BE2C (cell line): ENCODE measurements at regions not wholly inside any gene's neighbourhood (a gene's known extent, or its start where the extent isn't known, plus 50 kb on each side); places are given as distances from the start of the nearest gene placed in this dataset.

ENCODE experiments used
- DNase-seq: peaks from one replicate; pipeline ENCODE4 v3.0.0-alpha.2; 2020
- H3K27me3 ChIP-seq: fragments of 250-450 bp; sonication (Bioruptor Pico); 2 replicates; pipeline ENCODE4 v1.5.1; 2020; ENCODE audit warnings: mild to moderate bottlenecking
- H3K36me3 ChIP-seq: fragments of 250-450 bp; sonication (Bioruptor Pico); 2 replicates; pipeline ENCODE4 v1.5.1; 2020; ENCODE audit warnings: mild to moderate bottlenecking
- H3K4me1 ChIP-seq: fragments of 250-450 bp; sonication (Bioruptor Pico); 2 replicates; pipeline ENCODE4 v1.5.1; 2020
- H3K4me3 ChIP-seq: 2 replicates; pipeline ENCODE4 v1.5.1; 2011; ENCODE audit warnings: low read depth, low read length
- H3K9me3 ChIP-seq: fragments of 250-450 bp; sonication (Bioruptor Pico); 2 replicates; pipeline ENCODE4 v1.5.1; 2020
- TF ChIP-seq, protein P1 (sequence below): IDR thresholded peaks from 2 replicates; pipeline ENCODE4 v1.5.1; 2012; ENCODE audit warnings: mild to moderate bottlenecking, low read depth, low read length

DNA sequence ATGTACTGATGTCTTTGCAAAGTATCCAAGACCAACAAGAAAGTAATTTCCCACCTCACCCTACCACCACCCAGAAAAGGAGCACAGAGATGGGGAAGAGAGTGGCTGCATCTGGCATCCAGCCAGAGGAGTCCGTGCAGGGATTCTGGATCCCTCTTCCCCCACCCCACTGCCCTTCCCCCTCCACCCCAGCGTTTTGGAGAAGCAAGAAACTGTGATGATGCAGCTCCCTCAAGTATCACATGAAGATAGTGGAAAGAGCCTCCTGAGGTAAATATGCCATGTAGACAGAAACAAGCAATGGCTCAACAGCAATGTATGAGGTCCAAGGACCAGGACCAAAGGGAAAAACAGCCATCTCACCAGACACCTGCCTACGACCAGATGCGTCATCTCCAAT lies 153.8 kb downstream of the DEPDC1B start:
- TF ChIP-seq, protein P1, sequence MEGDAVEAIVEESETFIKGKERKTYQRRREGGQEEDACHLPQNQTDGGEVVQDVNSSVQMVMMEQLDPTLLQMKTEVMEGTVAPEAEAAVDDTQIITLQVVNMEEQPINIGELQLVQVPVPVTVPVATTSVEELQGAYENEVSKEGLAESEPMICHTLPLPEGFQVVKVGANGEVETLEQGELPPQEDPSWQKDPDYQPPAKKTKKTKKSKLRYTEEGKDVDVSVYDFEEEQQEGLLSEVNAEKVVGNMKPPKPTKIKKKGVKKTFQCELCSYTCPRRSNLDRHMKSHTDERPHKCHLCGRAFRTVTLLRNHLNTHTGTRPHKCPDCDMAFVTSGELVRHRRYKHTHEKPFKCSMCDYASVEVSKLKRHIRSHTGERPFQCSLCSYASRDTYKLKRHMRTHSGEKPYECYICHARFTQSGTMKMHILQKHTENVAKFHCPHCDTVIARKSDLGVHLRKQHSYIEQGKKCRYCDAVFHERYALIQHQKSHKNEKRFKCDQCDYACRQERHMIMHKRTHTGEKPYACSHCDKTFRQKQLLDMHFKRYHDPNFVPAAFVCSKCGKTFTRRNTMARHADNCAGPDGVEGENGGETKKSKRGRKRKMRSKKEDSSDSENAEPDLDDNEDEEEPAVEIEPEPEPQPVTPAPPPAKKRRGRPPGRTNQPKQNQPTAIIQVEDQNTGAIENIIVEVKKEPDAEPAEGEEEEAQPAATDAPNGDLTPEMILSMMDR: no peak
- H3K27me3 ChIP-seq: no peaks in the 10 kb centered on the region
- H3K9me3 ChIP-seq: no peaks in the 10 kb centered on the region
- no peak overlapping the region for H3K4me3 ChIP-seq
- H3K4me1 ChIP-seq: no peaks in the 10 kb centered on the region
- H3K36me3 ChIP-seq: no peaks in the 10 kb centered on the region
- DNase-seq: no peak

DNA sequence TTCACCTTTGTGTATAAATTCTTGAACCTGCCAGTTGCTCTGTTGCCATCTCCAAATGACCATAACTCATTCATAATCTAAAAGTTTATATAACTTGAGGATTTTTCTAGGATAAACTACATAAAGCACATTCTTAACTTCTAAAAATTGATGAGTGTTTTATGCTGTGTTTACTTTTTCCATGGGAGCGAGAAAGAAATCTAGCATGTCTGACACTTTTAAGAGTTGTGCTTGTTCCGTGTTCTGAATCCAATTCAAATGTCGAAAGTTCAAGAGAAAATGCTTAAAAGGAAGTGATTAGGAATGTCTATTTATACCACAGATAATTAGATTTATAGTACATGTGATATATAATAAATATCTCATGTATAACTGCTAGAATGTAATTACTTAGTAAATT lies 154.4 kb downstream of the DEPDC1B start:
- TF ChIP-seq, protein P1: no peak
- no peak for DNase-seq

DNA sequence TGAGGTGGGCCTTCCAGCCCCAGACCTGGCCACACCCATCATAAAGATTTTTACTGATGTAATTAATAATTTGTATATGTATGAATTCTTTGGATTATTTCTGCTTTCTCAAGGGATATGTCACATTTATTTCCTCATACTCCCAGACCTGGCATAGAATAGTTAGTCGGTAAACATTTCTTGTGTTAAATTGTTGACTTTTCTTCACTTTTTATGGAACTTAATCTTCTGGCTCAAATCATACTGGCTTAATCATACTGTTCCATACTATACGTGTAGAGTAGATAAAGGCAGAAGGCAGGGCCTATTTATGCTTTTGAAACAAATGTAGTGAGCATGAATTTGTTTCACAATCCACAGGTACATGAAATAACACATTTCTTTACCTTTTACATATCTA lies 155.8 kb downstream of the DEPDC1B start:
- DNase-seq: no peak
- H3K4me3 ChIP-seq: no peak overlapping the region
- no peaks in the 10 kb centered on the region for H3K9me3 ChIP-seq
- no peaks in the 10 kb centered on the region for H3K4me1 ChIP-seq
- H3K27me3 ChIP-seq: no peaks in the 10 kb centered on the region; the same call in 1 of the 2 replicates
- TF ChIP-seq, protein P1: no peak
- H3K36me3 ChIP-seq: no peaks in the 10 kb centered on the region

More for the DNA sequence above, 154.4 kb downstream of the DEPDC1B start:
- Histone ChIP-seq H3K4me1 (no peaks in the 10 kb centered on the region), H3K9me3 (no peaks in the 10 kb centered on the region), H3K4me3 (no peak overlapping the region), H3K27me3 (no peaks in the 10 kb centered on the region), H3K36me3 (no peaks in the 10 kb centered on the region)

DNA sequence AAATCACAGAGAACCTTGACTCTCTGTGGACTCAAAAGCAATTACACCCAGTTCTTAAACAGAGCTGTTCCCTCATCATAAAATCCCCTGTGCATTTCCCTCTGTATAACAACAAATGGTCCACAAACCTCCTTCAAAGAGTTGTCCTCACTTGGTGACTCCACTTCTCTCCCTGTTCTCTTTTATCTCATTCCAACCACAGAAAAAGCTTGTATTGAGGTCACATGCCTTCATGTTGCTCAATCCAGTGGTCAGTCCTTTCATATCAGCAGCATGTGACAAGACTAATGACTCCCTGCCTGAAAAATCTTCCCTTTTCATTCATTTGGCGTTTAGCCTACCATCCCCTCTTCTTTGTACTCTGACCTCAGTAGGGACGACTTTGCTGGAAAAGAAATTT lies 158.0 kb downstream of the DEPDC1B start:
- no peak for DNase-seq
- H3K4me1 ChIP-seq: no peaks in the 10 kb centered on the region

DNA sequence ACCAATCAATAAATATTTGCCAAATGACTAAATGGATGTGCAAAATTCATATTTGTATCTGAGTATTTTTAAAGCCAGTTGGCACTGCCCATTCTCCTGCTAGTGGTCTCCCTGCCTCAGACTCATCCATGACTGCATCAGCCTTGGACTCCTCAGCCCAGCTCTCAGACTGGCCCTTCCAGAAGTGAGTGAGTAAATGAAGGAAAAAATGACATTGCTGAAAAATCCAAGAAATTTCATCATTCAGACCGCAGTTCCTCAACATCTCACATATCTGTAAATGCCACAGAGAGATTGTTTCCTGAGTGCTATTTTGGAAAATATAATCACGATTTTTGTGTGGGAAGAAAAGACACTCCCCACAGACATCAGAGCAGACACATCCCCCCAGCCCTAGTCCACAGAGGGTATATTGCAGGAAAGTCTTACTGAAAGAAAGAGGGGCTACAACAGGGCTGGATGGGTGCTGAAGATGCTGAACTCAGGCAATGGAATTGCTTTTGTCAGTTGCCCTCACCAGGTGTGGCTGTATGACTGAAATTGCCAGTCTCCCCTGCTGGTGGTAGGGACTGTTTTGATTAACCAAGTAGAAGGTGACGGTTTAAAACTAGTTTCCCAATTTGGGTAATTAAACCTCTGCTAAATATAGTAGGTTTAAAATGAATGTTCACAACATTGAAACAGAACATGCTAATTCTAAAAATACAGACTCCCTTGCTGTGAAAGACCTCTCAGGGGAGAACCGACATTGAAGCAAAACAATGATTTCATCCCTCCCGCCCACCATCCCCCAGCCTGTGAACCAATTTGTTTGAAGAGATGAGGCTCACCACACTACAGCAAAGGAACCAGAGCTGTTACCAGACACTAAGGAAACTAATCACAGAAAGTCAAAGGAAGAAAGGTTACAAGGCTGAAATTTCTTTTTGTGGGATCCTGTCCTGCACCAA lies 158.8 kb downstream of the DEPDC1B start:
- TF ChIP-seq, protein P1: no peak
- no peaks in the 10 kb centered on the region; the same call in 1 of the 2 replicates for H3K27me3 ChIP-seq
- no peaks in the 10 kb centered on the region for H3K9me3 ChIP-seq
- no peaks in the 10 kb centered on the region for H3K4me1 ChIP-seq
- H3K4me3 ChIP-seq: no peak overlapping the region
- no peaks in the 10 kb centered on the region for H3K36me3 ChIP-seq
- no peak for DNase-seq

More for the DNA sequence above, 158.0 kb downstream of the DEPDC1B start:
- Histone ChIP-seq H3K4me3 (no peak overlapping the region), H3K36me3 (no peaks in the 10 kb centered on the region), H3K9me3 (no peaks in the 10 kb centered on the region), H3K27me3 (no peaks in the 10 kb centered on the region; the same call in 1 of the 2 replicates)
- TF ChIP-seq, protein P1: no peak
